SU-DHL-6 (cell line): ENCODE measurements at regions not wholly inside any gene's neighbourhood (a gene's known extent, or its start where the extent isn't known, plus 50 kb on each side); places are given as distances from the start of the nearest gene placed in this dataset.

Source experiments
- CTCF ChIP-seq: fragments of 200-600 bp; sonication (generic); IDR thresholded peaks from one replicate; pipeline ENCODE4 v1.5.1; 2017; ENCODE audit warnings: antibody characterized with exemption, mild to moderate bottlenecking, low read length, moderate library complexity; ENCODE audit not compliant: insufficient read depth, poor library complexity, severe bottlenecking
- EZH2phosphoT487 ChIP-seq: fragments of 200-600 bp; sonication (generic), shearing (Covaris generic); conservative IDR thresholded peaks from 2 replicates; pipeline ENCODE4 v1.6.1; 2018; ENCODE audit warnings: mild to moderate bottlenecking, antibody characterized with exemption, low read length, moderate library complexity, mixed read lengths

- TF ChIP-seq CTCF (no peak), EZH2phosphoT487 (no peak)
Observed at GRCh38 chr14:44730860-44731259, 223.8 kb upstream of the FSCB start.
